Osteoblast (primary cell): ENCODE measurements at regions not wholly inside any gene's neighbourhood (a gene's known extent, or its start where the extent isn't known, plus 50 kb on each side); places are given as distances from the start of the nearest gene placed in this dataset.
"Not testable (repeated sequence)": the region's sequence is repeated elsewhere in the genome, so short reads cannot be mapped to it uniquely, and the experiment has no call there.

ENCODE experiments used
- DNase-seq: peaks from one replicate; pipeline ENCODE4 v3.0.0; 2011; ENCODE audit warnings: low spot score, mixed read lengths; ENCODE audit not compliant: insufficient read length; ENCODE audit errors: missing footprints
- H2AFZ ChIP-seq: 2 replicates; pipeline ENCODE4 v1.6.0; 2011; ENCODE audit warnings: mild to moderate bottlenecking, low read length
- H3K27ac ChIP-seq: 2 replicates; pipeline ENCODE4 v1.5.1; 2011; ENCODE audit warnings: mild to moderate bottlenecking, low read depth, low read length, moderate library complexity
- H3K27me3 ChIP-seq: 2 replicates; pipeline ENCODE4 v1.6.0; 2012; ENCODE audit warnings: mild to moderate bottlenecking, control low read depth, inconsistent platforms, low read length, moderate library complexity; ENCODE audit not compliant: insufficient read depth
- H3K36me3 ChIP-seq: 2 replicates; pipeline ENCODE4 v1.5.1; 2011; ENCODE audit warnings: mild to moderate bottlenecking, low read length, control low read depth, moderate library complexity; ENCODE audit not compliant: insufficient read depth
- H3K4me1 ChIP-seq: 2 replicates; pipeline ENCODE4 v1.5.1; 2011; ENCODE audit warnings: mild to moderate bottlenecking, low read length, control low read depth, moderate library complexity; ENCODE audit not compliant: insufficient read depth
- H3K4me2 ChIP-seq: 2 replicates; pipeline ENCODE4 v1.6.0; 2011; ENCODE audit warnings: mild to moderate bottlenecking, low read length; ENCODE audit not compliant: insufficient read depth
- H3K4me3 ChIP-seq: fragments of 200-600 bp; sonication (generic); 3 replicates; pipeline ENCODE4 v1.5.1; 2012; ENCODE audit warnings: mild to moderate bottlenecking, low read length, inconsistent platforms; ENCODE audit not compliant: insufficient read depth
- H3K79me2 ChIP-seq: 2 replicates; pipeline ENCODE4 v1.6.0; 2012; ENCODE audit warnings: mild to moderate bottlenecking, low read length, control low read depth, inconsistent platforms; ENCODE audit not compliant: insufficient read depth
- H3K9me3 ChIP-seq: 2 replicates; pipeline ENCODE4 v1.5.1; 2011; ENCODE audit warnings: low read depth, low read length, control low read depth
- H4K20me1 ChIP-seq: 2 replicates; pipeline ENCODE4 v1.6.0; 2012; ENCODE audit warnings: mild to moderate bottlenecking, low read length, control low read depth; ENCODE audit not compliant: insufficient read depth
- TF ChIP-seq, protein P1 (sequence below): IDR thresholded peaks from 2 replicates; pipeline ENCODE4 v1.5.1; 2011; ENCODE audit warnings: mild to moderate bottlenecking, low read depth, low read length, moderate library complexity; ENCODE audit errors: extremely low read depth

DNA sequence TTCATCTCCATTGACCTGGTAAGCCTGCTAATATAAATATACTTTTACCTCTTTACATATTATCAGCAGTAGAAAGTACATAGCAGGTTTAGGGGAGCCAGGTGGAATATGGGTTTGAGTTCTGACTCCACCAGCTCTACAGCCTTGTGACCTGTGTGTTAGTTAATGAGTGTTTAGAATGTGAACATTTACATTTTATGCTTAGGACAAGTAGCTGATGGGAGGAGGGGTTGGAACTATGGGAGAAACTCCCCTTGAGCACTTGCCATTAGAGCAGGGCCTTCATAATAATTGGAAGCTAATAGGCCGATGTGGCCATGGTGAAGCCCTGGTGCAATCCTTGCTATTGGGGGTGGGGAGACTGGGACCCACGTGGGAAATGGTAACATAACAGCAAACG, 148.3 kb upstream of the NTRK2 start:
- Histone ChIP-seq H3K27me3 (no peaks in the 10 kb centered on the region), H3K27ac (no peak overlapping the region), H4K20me1 (no peaks in the 10 kb centered on the region), H3K4me2 (no peak overlapping the region), H3K4me1 (no peaks in the 10 kb centered on the region), H3K9me3 (no peaks in the 10 kb centered on the region), H3K79me2 (no peaks in the 10 kb centered on the region), H3K4me3 (no peak overlapping the region), H3K36me3 (no peaks in the 10 kb centered on the region), H2AFZ (no peak overlapping the region)
- DNase-seq, result no peak
- TF ChIP-seq, protein P1, sequence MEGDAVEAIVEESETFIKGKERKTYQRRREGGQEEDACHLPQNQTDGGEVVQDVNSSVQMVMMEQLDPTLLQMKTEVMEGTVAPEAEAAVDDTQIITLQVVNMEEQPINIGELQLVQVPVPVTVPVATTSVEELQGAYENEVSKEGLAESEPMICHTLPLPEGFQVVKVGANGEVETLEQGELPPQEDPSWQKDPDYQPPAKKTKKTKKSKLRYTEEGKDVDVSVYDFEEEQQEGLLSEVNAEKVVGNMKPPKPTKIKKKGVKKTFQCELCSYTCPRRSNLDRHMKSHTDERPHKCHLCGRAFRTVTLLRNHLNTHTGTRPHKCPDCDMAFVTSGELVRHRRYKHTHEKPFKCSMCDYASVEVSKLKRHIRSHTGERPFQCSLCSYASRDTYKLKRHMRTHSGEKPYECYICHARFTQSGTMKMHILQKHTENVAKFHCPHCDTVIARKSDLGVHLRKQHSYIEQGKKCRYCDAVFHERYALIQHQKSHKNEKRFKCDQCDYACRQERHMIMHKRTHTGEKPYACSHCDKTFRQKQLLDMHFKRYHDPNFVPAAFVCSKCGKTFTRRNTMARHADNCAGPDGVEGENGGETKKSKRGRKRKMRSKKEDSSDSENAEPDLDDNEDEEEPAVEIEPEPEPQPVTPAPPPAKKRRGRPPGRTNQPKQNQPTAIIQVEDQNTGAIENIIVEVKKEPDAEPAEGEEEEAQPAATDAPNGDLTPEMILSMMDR, result no peak

DNA sequence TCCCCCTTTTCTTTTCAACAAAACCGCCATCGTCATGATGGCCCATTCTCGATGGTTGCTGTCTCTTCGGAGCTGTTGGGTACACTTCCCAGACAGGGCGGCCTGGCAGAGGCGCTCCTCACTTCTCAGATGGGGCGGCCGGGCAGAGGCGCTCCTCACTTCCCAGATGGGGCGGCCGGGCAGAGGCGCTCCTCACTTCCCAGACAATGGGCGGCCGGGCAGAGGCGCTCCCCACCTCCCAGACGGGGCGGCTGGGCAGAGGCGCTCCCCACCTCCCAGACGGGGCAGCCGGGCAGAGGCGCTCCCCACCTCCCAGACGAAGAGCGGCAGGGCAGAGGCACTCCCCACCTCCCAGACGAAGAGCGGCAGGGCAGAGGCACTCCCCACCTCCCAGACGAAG, 143.3 kb upstream of the NTRK2 start:
- not testable (repeated sequence) for H3K4me2 ChIP-seq, H3K27me3 ChIP-seq, H3K27ac ChIP-seq, H2AFZ ChIP-seq, H3K79me2 ChIP-seq, H3K36me3 ChIP-seq, H3K9me3 ChIP-seq, H3K4me3 ChIP-seq, DNase-seq, H4K20me1 ChIP-seq, H3K4me1 ChIP-seq

DNA sequence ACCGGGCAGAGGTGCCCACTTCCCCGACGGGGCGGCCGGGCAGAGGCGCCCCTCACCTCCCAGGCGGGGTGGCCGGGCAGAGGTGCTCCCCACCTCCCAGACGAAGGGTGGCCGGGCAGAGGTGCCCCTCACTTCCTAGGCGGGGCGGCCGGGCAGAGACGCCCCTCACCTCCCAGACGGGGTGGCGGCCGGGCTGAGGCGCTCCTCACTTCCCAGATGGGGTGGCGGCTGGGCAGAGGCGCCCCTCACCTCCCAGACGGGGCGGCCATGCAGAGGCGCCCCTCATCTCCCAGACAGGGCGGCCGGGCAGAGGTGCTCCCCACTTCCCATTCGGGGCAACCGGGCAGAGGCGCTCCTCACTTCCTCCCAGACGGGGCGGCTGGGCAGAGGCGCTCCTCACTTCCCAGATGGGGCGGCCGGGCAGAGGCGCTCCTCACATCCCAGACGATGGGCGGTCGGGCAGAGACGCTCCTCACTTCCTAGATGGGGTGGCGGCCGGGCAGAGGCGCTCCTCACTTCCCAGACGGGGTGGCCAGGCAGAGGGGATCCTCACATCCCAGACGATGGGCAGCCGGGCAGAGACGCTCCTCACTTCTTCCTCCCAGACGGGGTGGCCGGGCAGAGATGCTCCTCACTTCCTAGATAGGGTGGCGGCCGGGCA, 142.3 kb upstream of the NTRK2 start:
- not testable (repeated sequence) for H3K79me2 ChIP-seq, H3K9me3 ChIP-seq, H3K27ac ChIP-seq, DNase-seq, H3K4me3 ChIP-seq, H2AFZ ChIP-seq, H3K4me2 ChIP-seq, H3K4me1 ChIP-seq, H4K20me1 ChIP-seq, H3K27me3 ChIP-seq, H3K36me3 ChIP-seq

DNA sequence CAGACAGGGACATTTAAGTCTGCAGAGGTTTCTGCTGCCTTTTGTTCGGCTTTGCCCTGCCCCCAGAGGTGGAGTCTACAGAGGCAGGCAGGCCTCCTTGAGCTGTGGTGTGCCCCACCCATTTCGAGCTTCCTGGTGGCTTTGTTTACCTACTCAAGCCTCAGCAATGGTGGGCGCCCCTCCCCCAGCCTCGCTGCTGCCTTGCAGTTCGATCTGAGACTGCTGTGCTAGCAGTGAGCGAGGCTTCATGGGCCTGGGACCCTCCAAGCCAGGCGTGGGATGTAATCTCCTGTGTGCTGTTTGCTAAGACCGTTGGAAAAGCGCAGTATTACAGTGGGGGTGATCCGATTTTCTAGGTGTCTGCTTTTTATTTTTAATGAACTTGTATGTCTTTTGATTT, 133.6 kb upstream of the NTRK2 start:
- not testable (repeated sequence) for H3K27ac ChIP-seq, H3K27me3 ChIP-seq, H3K4me3 ChIP-seq, H4K20me1 ChIP-seq, DNase-seq, H3K4me2 ChIP-seq, H2AFZ ChIP-seq, H3K9me3 ChIP-seq, H3K79me2 ChIP-seq, H3K36me3 ChIP-seq, H3K4me1 ChIP-seq

DNA sequence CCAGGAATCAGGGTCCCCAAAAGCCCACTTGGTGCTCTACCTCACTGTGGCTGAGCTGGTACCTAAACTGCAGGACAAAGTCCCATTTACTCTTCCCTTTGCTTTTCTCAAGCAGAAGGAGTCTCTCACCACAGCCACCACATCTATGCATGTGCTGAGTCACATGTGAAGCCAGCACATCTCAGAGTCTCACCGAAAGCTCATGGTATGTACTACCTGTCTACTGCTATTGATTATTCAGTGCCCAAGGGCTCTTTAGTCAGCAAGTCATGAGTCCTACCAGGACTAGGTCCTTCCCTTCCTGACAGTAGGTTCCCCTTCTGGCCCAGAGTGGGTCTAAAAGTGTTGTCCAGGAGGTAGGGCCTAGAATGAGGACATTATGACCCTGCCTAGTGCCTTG, 130.7 kb upstream of the NTRK2 start:
- Histone ChIP-seq H3K4me3 (no peak overlapping the region), H4K20me1 (no peaks in the 10 kb centered on the region), H3K9me3 (no peaks in the 10 kb centered on the region), H3K27me3 (no peaks in the 10 kb centered on the region), H2AFZ (no peak overlapping the region), H3K79me2 (no peaks in the 10 kb centered on the region), H3K4me2 (no peak overlapping the region), H3K4me1 (no peaks in the 10 kb centered on the region), H3K27ac (no peak overlapping the region), H3K36me3 (no peaks in the 10 kb centered on the region)
- TF ChIP-seq, protein P1, result no peak
- no peak for DNase-seq
